A673 (cell line): ENCODE measurements at regions not wholly inside any gene's neighbourhood (a gene's known extent, or its start where the extent isn't known, plus 50 kb on each side); places are given as distances from the start of the nearest gene placed in this dataset.

Experiments used
- EZH2 ChIP-seq: fragments of 200-600 bp; sonication (generic); IDR thresholded peaks from 2 replicates; pipeline ENCODE4 v1.6.1; 2017; ENCODE audit warnings: borderline replicate concordance, low read depth, mild to moderate bottlenecking, mixed read lengths, antibody characterized with exemption, low read length; ENCODE audit not compliant: poor library complexity, severe bottlenecking
- TF ChIP-seq, protein P1 (sequence below): fragments of 300-800, 200-600 bp; sonication (generic); conservative IDR thresholded peaks from 2 replicates; pipeline ENCODE4 v1.5.1; 2017; ENCODE audit warnings: low read depth, mild to moderate bottlenecking, antibody characterized with exemption, low read length, moderate library complexity, mixed read lengths

DNA sequence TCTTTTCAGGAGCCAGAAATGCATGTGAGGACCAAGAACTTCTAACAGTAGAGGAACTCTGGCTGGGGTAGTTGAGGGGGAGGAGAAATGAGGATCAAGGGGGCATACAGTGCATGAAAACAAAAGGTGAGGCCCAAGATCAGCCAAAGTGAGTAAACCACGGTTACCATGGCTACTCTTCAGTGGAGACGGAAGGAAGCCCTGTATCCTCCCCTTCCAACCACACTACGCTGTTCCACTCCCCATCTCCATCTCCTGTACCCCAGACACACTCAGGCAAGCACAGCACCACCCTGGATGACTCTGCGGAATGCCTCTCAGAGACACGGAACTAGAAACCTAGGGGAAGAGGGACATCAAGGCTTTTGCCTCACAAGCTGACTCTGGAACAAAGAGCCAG lies 157.6 kb upstream of the CAMK1G start:
- TF ChIP-seq, protein P1, sequence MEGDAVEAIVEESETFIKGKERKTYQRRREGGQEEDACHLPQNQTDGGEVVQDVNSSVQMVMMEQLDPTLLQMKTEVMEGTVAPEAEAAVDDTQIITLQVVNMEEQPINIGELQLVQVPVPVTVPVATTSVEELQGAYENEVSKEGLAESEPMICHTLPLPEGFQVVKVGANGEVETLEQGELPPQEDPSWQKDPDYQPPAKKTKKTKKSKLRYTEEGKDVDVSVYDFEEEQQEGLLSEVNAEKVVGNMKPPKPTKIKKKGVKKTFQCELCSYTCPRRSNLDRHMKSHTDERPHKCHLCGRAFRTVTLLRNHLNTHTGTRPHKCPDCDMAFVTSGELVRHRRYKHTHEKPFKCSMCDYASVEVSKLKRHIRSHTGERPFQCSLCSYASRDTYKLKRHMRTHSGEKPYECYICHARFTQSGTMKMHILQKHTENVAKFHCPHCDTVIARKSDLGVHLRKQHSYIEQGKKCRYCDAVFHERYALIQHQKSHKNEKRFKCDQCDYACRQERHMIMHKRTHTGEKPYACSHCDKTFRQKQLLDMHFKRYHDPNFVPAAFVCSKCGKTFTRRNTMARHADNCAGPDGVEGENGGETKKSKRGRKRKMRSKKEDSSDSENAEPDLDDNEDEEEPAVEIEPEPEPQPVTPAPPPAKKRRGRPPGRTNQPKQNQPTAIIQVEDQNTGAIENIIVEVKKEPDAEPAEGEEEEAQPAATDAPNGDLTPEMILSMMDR: no peak
- TF ChIP-seq EZH2: no peak
